ENCODE measurements at regions not wholly inside any gene's neighbourhood (a gene's known extent, or its start where the extent isn't known, plus 50 kb on each side); places are given as distances from the start of the nearest gene placed in this dataset.

- TF ChIP-seq ZNF512 (CRISPR knock-in tag; IDR thresholded peaks at IDR 0.05; ENCODE audit: borderline replicate concordance) (no peak), ZSCAN18 (CRISPR knock-in tag; IDR thresholded peaks at IDR 0.05) (no peak), CREB1 (CRISPR knock-in tag; IDR thresholded peaks at IDR 0.05) (no peak)
Observed at GRCh38 chr15:81914734-81915256, 131.0 kb downstream of the MEX3B start (continued).

- ChIA-PET CTCF (interaction anchor here (0.6 kb wide), 1 partner anchor 173 kb away, joined by 3 read pairs; no protein-coding TSS in a partner anchor), POLR2A (no interaction called here)
- no peaks in the 10 kb centered on the region; the same call in 1 of the 2 replicates for H3K27me3 Mint-ChIP-seq (ENCODE audit: low read depth)
- no peak for DNase-seq (ENCODE audit: low spot score)
- peaks cover 24% of the 10 kb centered on the region for H3K36me3 Mint-ChIP-seq
- peaks cover 10% of the 10 kb centered on the region for H3K4me1 Mint-ChIP-seq
- no peak for ATAC-seq
- peaks cover 28% of the 10 kb centered on the region for H3K9me3 Mint-ChIP-seq
- no peak overlapping the region for H3K4me3 Mint-ChIP-seq
- H3K27ac Mint-ChIP-seq, result no peak overlapping the region
- no peak for TF ChIP-seq ZNF532 (CRISPR knock-in tag; IDR thresholded peaks at IDR 0.05; ENCODE audit: borderline replicate concordance)
- TF ChIP-seq STAT6 (CRISPR knock-in tag; conservative IDR thresholded peaks at IDR 0.05; ENCODE audit: low read depth), result no peak
- no peak for TF ChIP-seq ZNF138 (CRISPR knock-in tag; conservative IDR thresholded peaks at IDR 0.05)
- no peak for TF ChIP-seq AR (CRISPR knock-in tag; IDR thresholded peaks at IDR 0.05)
- no peak for TF ChIP-seq ATF6 (CRISPR knock-in tag; IDR thresholded peaks at IDR 0.05)
- TF ChIP-seq ZNF263 (CRISPR knock-in tag; IDR thresholded peaks at IDR 0.05; ENCODE audit: low read depth), result no peak
- no peak for TF ChIP-seq CDX4 (CRISPR knock-in tag; IDR thresholded peaks at IDR 0.05; ENCODE audit: borderline replicate concordance)
- no peak for TF ChIP-seq ZNF281 (CRISPR knock-in tag; IDR thresholded peaks at IDR 0.05)
- no peak for TF ChIP-seq GABPB1 (CRISPR knock-in tag; IDR thresholded peaks at IDR 0.05)
- TF ChIP-seq KAT7 (CRISPR knock-in tag; IDR thresholded peaks at IDR 0.05; ENCODE audit: borderline replicate concordance), result no peak
- TF ChIP-seq ZNF232 (CRISPR knock-in tag; IDR thresholded peaks at IDR 0.05), result no peak
- TF ChIP-seq MLX (CRISPR knock-in tag; IDR thresholded peaks at IDR 0.05), result no peak
Observed at GRCh38 chr15:81914333-81914732, 131.5 kb downstream of the MEX3B start.
